H1 (cell line): ENCODE measurements at regions not wholly inside any gene's neighbourhood (a gene's known extent, or its start where the extent isn't known, plus 50 kb on each side); places are given as distances from the start of the nearest gene placed in this dataset.

ENCODE experiments used
- CHD1 ChIP-seq: IDR thresholded peaks from 2 replicates; pipeline ENCODE4 v1.6.1; 2012; ENCODE audit warnings: low read depth, low read length, improper control_type of control experiment
- KDM4A ChIP-seq: IDR thresholded peaks from one replicate; pipeline ENCODE4 v1.7.1; 2012; ENCODE audit warnings: low read depth, mild to moderate bottlenecking, moderate library complexity, low read length, inconsistent platforms; ENCODE audit not compliant: severe bottlenecking
- PHF8 ChIP-seq: fragments of 200-600 bp; sonication (generic); conservative IDR thresholded peaks from 2 replicates; pipeline ENCODE4 v1.7.1; 2012; ENCODE audit warnings: low read depth, mild to moderate bottlenecking, inconsistent platforms, low read length, moderate library complexity
- SRF ChIP-seq: IDR thresholded peaks from 2 replicates; pipeline ENCODE4 v1.6.1; 2011; ENCODE audit warnings: mild to moderate bottlenecking, low read depth, low read length, moderate library complexity
- SUZ12 ChIP-seq: fragments of 200-600 bp; sonication (generic); IDR thresholded peaks from 2 replicates; pipeline ENCODE4 v1.6.1; 2012; ENCODE audit warnings: mild to moderate bottlenecking, inconsistent platforms, low read length, moderate library complexity, mixed read lengths
- TF ChIP-seq, protein P1 (sequence below): fragments of 300-600 bp; sonication (generic); IDR thresholded peaks from 2 replicates; pipeline ENCODE4 v1.7.1; 2012; ENCODE audit warnings: low read length, moderate library complexity, mild to moderate bottlenecking, inconsistent platforms; ENCODE audit not compliant: insufficient replicate concordance
- TF ChIP-seq, protein P2 (sequence below): IDR thresholded peaks from 2 replicates; pipeline ENCODE4 v1.6.1; 2011; ENCODE audit warnings: low read length, improper control_type of control experiment

DNA sequence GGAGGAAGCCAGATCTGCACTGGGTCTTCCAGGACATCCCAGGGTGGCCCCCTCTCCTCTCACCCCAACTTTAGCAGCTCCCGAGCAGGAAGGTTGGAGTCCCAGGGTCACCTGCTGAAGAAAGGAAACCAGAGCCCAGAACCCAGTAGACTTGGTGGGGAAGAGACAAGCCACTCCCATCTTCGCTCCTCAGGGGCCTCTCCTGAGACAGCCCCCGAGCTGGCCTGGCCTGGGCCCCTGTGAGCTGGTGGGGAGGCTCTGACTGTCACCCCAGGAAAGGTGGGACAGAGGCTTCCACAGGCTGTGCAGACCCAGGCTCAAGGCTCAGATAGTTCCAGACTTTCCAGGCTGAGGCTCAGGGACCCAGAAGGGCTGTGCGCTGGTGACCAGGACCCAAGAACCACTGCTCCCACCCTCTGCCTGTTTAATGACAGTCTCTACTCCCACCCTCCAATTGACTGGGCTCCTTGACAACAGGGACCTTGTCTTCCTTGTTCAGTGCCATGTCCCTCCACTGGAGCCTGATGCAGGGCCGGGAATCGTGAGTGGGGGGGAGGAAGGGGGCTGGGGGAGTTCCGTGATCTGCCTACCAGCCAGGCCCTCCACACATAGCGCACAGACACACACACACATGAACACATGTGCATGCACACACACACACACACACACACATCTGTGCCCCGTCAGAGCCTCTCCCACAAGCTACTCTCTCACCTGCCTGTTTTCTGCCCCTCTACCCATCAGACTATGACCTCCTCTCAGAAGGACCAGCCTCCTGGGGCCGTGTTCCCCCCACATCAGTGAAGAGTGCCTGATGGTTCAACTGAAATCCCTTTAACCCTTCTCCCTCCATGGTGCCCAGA is 401.2 kb downstream of the MATN1 start (continued):
- TF ChIP-seq, protein P1, sequence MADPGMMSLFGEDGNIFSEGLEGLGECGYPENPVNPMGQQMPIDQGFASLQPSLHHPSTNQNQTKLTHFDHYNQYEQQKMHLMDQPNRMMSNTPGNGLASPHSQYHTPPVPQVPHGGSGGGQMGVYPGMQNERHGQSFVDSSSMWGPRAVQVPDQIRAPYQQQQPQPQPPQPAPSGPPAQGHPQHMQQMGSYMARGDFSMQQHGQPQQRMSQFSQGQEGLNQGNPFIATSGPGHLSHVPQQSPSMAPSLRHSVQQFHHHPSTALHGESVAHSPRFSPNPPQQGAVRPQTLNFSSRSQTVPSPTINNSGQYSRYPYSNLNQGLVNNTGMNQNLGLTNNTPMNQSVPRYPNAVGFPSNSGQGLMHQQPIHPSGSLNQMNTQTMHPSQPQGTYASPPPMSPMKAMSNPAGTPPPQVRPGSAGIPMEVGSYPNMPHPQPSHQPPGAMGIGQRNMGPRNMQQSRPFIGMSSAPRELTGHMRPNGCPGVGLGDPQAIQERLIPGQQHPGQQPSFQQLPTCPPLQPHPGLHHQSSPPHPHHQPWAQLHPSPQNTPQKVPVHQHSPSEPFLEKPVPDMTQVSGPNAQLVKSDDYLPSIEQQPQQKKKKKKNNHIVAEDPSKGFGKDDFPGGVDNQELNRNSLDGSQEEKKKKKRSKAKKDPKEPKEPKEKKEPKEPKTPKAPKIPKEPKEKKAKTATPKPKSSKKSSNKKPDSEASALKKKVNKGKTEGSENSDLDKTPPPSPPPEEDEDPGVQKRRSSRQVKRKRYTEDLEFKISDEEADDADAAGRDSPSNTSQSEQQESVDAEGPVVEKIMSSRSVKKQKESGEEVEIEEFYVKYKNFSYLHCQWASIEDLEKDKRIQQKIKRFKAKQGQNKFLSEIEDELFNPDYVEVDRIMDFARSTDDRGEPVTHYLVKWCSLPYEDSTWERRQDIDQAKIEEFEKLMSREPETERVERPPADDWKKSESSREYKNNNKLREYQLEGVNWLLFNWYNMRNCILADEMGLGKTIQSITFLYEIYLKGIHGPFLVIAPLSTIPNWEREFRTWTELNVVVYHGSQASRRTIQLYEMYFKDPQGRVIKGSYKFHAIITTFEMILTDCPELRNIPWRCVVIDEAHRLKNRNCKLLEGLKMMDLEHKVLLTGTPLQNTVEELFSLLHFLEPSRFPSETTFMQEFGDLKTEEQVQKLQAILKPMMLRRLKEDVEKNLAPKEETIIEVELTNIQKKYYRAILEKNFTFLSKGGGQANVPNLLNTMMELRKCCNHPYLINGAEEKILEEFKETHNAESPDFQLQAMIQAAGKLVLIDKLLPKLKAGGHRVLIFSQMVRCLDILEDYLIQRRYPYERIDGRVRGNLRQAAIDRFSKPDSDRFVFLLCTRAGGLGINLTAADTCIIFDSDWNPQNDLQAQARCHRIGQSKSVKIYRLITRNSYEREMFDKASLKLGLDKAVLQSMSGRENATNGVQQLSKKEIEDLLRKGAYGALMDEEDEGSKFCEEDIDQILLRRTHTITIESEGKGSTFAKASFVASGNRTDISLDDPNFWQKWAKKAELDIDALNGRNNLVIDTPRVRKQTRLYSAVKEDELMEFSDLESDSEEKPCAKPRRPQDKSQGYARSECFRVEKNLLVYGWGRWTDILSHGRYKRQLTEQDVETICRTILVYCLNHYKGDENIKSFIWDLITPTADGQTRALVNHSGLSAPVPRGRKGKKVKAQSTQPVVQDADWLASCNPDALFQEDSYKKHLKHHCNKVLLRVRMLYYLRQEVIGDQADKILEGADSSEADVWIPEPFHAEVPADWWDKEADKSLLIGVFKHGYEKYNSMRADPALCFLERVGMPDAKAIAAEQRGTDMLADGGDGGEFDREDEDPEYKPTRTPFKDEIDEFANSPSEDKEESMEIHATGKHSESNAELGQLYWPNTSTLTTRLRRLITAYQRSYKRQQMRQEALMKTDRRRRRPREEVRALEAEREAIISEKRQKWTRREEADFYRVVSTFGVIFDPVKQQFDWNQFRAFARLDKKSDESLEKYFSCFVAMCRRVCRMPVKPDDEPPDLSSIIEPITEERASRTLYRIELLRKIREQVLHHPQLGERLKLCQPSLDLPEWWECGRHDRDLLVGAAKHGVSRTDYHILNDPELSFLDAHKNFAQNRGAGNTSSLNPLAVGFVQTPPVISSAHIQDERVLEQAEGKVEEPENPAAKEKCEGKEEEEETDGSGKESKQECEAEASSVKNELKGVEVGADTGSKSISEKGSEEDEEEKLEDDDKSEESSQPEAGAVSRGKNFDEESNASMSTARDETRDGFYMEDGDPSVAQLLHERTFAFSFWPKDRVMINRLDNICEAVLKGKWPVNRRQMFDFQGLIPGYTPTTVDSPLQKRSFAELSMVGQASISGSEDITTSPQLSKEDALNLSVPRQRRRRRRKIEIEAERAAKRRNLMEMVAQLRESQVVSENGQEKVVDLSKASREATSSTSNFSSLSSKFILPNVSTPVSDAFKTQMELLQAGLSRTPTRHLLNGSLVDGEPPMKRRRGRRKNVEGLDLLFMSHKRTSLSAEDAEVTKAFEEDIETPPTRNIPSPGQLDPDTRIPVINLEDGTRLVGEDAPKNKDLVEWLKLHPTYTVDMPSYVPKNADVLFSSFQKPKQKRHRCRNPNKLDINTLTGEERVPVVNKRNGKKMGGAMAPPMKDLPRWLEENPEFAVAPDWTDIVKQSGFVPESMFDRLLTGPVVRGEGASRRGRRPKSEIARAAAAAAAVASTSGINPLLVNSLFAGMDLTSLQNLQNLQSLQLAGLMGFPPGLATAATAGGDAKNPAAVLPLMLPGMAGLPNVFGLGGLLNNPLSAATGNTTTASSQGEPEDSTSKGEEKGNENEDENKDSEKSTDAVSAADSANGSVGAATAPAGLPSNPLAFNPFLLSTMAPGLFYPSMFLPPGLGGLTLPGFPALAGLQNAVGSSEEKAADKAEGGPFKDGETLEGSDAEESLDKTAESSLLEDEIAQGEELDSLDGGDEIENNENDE = no peak
- TF ChIP-seq KDM4A = no peak
- TF ChIP-seq SRF = no peak
- TF ChIP-seq CHD1 = no peak
- TF ChIP-seq, protein P2, sequence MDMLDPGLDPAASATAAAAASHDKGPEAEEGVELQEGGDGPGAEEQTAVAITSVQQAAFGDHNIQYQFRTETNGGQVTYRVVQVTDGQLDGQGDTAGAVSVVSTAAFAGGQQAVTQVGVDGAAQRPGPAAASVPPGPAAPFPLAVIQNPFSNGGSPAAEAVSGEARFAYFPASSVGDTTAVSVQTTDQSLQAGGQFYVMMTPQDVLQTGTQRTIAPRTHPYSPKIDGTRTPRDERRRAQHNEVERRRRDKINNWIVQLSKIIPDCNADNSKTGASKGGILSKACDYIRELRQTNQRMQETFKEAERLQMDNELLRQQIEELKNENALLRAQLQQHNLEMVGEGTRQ = no peak
- TF ChIP-seq PHF8 = no peak
- no peak for TF ChIP-seq SUZ12
